ENCODE measurements at regions not wholly inside any gene's neighbourhood (a gene's known extent, or its start where the extent isn't known, plus 50 kb on each side); places are given as distances from the start of the nearest gene placed in this dataset.

- no peak overlapping the region for H3K4me3 ChIP-seq (ENCODE audit: low read depth, low read length)
- no peak for TF ChIP-seq CTCF (IDR thresholded peaks at IDR 0.05; ENCODE audit: low read depth, low read length, missing control alignments)
Measured at GRCh38 chr16:9302072-9302471, 210.6 kb downstream of the HAPSTR1 start.

GRCh38 chr16:9306753-9307152 lies 215.3 kb downstream of the HAPSTR1 start:
- DNase-seq (ENCODE audit: low read depth) = no peak
- no peak overlapping the region for H3K4me3 ChIP-seq (ENCODE audit: low read depth, low read length)
- TF ChIP-seq CTCF (IDR thresholded peaks at IDR 0.05; ENCODE audit: low read depth, low read length, missing control alignments) = no peak

More at GRCh38 chr16:9302072-9302471, 210.6 kb downstream of the HAPSTR1 start:
- DNase-seq (ENCODE audit: low read depth) = no peak

GRCh38 chr16:9307446-9307845 lies 216.0 kb downstream of the HAPSTR1 start:
- TF ChIP-seq CTCF (IDR thresholded peaks at IDR 0.05; ENCODE audit: low read depth, low read length, missing control alignments) = no peak
- DNase-seq (ENCODE audit: low read depth) = no peak
- H3K4me3 ChIP-seq (ENCODE audit: low read depth, low read length) = no peak overlapping the region

GRCh38 chr16:9308356-9308801 lies 216.9 kb downstream of the HAPSTR1 start:
- DNase-seq (ENCODE audit: low read depth) = no peak
- no peak for TF ChIP-seq CTCF (IDR thresholded peaks at IDR 0.05; ENCODE audit: low read depth, low read length, missing control alignments)
- H3K4me3 ChIP-seq (ENCODE audit: low read depth, low read length) = no peak overlapping the region

- TF ChIP-seq CTCF (IDR thresholded peaks at IDR 0.05; ENCODE audit: low read depth, low read length, missing control alignments) = no peak
- no peak overlapping the region for H3K4me3 ChIP-seq (ENCODE audit: low read depth, low read length)
- no peak for DNase-seq (ENCODE audit: low read depth)
Measured at GRCh38 chr16:9308850-9309249, 217.4 kb downstream of the HAPSTR1 start.

GRCh38 chr16:9309844-9310243 lies 218.4 kb downstream of the HAPSTR1 start:
- DNase-seq (ENCODE audit: low read depth) = no peak
- TF ChIP-seq CTCF (IDR thresholded peaks at IDR 0.05; ENCODE audit: low read depth, low read length, missing control alignments) = no peak
- no peak overlapping the region for H3K4me3 ChIP-seq (ENCODE audit: low read depth, low read length)

GRCh38 chr16:9311303-9311954 lies 220.0 kb downstream of the HAPSTR1 start:
- TF ChIP-seq CTCF (IDR thresholded peaks at IDR 0.05; ENCODE audit: low read depth, low read length, missing control alignments) = no peak
- DNase-seq (ENCODE audit: low read depth) = no peak
- no peak overlapping the region for H3K4me3 ChIP-seq (ENCODE audit: low read depth, low read length)

All from GM12864 (cell line).